ENCODE measurements at regions not wholly inside any gene's neighbourhood (a gene's known extent, or its start where the extent isn't known, plus 50 kb on each side); places are given as distances from the start of the nearest gene placed in this dataset.
"Not testable (repeated sequence)": the region's sequence is repeated elsewhere in the genome, so short reads cannot be mapped to it uniquely, and the experiment has no call there.

- no peak for DNase-seq
Observed at GRCh38 chr1:214143006-214143992, 137.7 kb upstream of the SMYD2 start.

DNA sequence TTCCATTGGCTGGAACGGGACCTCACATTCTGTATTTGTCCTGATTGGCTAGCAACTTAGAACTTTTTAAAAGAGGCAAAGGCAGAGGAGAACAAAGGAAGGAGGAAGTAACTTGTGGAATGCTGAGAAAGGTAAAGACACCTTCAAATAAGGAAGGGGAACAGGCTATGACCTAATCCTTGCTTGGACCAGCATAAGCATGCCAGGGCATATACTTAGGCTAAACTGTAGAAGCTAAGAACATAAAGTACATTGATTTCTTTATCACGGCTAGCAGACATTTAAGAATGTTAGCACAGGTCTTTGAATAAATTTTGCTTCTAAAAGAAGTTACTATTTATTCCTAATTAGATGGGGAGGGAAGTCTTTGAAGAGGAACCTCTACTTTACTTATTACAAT is 136.4 kb upstream of the SMYD2 start:
- DNase-seq, result not testable (repeated sequence)

DNA sequence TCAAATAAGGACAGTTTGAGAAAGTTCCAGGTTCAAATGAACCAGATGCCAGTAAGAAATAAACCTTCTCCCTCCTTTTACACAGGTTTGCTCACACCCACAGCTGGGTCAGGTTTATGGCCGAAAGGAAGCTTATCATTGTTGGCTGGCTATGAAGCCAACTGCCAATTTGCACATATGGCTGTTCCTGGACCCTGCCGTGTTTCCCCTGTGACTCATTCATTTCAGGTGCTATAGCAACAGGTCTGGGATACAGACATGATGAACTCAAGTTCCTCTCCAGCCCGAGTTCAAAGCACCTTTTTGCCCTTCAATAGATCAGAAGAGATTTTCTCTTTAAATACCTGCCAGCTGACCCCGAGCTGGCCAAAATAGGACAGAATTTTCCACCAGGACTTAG is 134.4 kb upstream of the SMYD2 start:
- DNase-seq, result peak; percentile 81

DNA sequence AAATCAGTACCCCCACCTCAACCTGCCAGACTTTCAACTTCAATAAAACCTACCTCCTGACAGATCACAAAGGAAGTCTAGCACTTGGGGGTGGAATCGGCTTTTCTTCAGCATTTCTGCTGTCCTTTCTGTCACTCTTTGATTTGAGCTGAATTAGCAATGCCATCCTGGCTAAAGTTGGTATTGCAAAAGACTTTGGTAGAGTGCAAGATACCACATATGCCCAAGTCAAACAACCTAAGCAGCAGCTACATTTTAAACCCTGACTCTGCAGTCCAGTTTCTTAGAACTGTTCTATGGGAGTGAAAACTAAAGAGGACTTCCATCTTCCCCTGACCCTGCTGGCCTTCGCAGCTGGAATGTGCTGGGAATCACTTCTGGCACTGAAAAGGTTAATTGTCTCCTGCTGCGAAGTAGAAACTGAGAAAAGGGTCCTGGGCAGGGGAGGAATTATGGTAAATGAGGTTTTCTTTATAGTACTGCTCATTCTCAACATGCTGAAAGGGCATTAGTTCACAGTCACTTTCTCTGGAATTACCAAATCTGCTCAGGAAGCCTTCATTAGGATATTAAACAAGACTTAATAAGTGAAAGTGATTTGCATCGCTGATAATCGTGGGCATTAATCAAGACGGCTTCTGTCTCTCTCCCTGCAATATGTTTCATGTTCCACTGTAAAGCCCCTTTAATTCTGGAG is 126.2 kb upstream of the SMYD2 start:
- no peak for DNase-seq

DNA sequence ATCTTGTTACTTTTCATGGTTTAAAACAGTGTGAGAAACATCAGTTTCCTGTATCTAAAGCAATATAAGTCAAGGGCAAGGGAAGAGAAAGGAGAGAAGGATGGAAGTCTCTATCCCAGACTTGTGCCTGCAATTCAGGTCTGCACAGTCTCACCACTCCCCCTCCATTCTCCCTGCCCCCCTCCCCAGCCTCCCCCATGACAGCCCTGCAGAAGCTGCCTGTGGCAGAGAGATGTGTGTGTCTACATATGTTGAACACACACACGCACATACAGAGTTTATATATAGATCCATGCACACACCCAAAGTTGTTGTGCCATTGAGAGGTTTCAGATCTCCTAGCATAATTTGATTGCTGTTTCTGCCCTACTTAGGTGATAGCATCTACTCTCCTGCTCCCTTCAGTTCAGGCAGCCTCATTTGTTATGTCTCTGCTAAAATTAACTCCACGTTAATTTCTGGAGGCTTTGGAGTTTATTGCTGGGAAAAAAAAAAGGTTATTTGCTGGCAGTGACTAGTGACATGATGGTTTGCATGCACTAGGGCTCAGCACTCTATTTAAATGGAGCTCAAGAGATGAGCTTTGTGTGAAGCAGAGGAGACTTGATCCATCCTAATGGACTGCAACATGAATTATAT is 124.9 kb upstream of the SMYD2 start:
- DNase-seq, result no peak

DNA sequence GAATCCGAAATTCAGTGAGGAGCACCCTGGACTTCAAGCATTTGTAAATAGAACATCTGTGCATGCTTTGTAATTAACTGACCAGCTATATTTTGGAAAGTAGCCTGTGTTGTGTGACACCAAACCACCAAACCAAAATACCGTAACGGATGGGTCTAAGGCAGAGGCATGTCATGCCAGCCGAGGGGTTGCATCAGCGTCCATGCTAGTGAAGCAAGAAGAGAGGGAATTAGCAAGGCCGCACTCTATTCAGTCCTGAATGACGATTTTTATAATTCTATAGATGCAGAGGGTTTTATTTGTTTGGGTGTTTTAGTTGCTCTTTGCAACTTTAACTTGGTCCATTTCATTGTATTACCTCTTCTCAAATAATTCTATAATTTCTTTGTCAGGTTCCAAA is 116.8 kb upstream of the SMYD2 start:
- no peak for DNase-seq

- no peak for DNase-seq
Observed at GRCh38 chr1:214165850-214166374, 115.0 kb upstream of the SMYD2 start.

- no peak for DNase-seq
Observed at GRCh38 chr1:214174508-214175199, 106.3 kb upstream of the SMYD2 start.

- no peak for DNase-seq
Observed at GRCh38 chr1:214178102-214178501, 102.9 kb upstream of the SMYD2 start.

DNA sequence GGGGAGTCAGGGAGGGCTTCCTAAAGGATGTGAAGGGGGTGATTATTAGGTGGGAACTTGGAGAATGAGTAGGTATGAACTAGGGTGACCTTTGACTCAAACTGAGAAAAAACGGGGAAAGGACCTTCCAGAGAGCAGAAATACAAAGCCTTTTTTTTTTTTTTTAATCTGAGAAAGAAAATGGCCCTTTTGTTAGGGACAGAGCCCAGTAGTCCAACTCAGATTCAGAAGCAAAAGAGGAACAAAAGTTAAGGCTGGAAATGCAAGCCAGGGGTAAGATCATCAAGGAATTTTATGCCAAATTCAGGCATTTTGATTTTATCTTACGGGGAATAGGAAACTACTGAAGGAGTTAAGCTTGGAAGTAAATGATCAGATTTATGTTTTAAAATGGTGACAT is 96.0 kb upstream of the SMYD2 start:
- DNase-seq, result no peak

DNA sequence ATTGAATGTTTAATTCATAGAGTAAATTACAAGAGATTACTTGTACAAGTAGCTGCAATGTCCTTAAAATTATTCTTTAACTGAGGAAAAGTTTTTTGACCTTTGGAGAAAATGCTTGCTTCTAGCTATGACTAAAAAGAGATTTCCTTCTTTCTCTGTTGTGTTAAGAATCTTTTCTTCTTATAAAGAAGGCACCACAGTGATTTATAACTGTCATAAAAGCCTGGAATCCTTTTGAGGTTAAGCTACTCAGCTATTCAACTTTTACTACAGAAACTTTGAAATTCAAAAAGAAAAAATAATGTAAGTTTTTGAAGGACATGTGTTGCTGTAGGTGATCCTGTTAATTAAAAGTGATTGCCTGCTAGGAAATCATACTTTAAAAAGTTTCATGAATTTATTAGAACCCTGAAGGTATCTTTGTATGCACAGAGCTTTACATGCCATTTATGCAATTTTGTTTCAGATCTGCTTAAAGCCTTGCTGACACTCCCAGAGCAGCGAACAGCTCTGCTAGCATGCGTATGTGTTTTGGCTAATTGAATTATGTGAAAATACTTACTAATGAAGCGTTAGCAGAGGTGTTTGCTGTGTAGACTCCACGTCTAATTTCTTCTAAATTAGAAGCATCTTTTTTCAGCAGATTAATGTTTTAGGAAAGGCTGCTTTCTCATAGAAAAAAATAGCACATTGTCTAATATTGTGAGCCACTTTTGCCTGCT is 94.7 kb upstream of the SMYD2 start:
- no peak for DNase-seq

DNA sequence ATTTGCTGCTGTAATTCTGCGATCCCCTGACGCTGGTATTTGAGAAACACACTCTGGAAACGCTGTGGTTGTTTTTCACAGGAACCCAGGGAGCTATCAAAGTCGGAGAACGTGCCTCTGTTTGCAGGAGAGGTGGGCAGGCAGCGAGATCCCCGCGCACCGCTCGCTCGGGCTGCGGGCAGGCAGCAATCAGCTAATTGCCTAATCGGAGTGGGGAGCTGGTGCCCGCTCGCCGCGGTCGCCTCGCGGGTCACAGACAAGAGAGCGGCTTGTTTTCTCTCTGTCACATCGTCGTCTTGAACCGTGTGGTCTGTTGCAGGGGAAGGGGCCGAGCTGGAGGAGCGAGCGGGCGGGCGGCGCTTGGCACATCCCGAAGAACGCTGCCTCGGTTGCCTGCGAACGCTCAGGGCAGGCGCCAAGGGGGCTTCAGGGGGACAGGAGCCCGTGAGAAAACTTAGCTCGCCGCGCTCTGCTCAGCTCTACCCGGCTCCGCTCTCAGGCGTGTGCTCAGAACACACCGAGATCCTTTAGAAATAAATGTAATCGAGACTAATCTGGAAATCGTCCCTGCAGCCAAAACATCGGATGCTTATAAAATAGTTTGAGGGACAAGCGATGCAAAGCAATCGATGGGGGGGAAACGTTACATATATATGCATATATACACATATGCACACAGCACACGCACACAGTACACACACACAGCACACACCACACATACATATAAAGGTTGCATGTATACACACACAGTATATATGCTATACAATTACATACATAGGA is 93.6 kb upstream of the SMYD2 start:
- DNase-seq, result no peak

DNA sequence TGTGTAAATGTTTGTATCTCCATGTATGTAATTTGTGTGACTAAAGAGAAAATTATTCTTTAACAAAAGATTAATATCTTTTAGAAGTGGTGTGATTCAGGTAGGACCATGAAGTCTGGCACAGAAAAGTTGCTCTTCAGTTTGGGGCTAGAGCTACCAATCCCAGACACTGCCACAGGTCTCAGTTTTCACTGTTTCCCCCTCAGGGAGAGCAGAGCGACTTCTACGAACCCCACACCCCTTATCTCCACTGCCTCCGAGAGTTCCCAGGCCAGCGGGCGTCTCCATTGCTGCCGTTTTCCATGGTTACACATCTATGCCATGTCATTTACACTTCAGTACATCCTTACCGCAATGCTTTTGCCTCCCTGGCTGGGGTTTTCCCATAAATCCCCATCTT is 93.0 kb upstream of the SMYD2 start:
- no peak for DNase-seq

DNA sequence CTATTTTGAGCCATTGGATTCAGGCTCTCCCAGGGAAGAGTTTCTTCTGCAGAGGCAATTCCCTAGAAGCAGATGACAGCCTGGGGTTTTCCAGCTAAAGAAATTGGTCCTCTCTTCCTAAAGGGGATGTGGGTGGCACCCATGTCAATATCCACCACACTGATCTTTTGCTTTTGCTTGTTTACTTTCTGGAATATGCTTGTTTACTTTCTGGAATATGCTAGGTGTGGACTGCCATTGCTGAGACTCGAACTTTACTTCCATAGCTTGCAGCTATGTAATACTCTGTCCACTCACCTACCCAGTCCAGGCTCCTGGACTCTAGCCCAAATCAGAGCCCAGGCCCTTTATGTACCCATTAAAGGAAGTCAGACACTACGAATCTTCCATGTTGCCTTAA is 92.1 kb upstream of the SMYD2 start:
- no peak for DNase-seq

- DNase-seq, result no peak
Observed at GRCh38 chr1:214192825-214193643, 87.9 kb upstream of the SMYD2 start.

DNA sequence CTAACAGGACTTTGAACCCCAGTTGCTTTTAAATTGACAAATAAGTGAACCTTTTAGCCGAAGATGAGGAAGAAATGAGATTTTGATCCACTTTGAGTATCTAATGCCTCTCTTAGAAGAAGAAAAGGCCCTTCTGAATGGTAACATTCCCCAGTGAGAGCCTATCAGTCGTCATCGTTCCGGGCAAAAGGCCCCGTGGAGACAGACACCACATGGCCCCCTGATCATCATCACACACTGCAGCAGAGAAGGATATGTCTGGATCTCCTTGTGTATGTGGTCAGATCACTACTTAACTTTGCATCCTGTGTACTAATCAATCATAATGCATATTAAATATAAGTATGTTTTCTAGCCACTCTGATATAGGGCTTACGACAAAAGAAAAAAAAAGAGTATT is 87.3 kb upstream of the SMYD2 start:
- no peak for DNase-seq

- DNase-seq, result no peak
Observed at GRCh38 chr1:214198571-214198970, 82.4 kb upstream of the SMYD2 start.

DNA sequence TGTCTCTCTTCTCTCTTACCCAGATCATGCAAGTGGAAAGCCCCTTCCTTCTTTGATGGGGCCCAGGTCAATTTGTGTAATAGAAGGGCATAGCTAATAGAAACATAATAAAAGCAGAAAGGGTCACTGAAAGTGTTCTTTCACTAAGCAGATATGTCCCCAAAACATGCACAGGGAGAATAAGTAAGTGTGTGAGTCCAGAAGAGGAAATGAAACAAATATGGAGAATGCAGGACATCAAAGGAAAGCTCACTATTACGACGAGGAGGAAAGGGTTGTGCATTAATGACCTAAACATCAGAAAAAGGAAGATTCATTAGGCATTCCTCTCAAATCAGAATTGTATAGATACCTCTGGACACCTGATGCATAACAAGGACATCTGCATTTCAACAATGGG is 81.4 kb upstream of the SMYD2 start:
- DNase-seq, result no peak

GRCh38 chr1:214202992-214203391 is 78.0 kb upstream of the SMYD2 start:
- DNase-seq, result no peak

DNA sequence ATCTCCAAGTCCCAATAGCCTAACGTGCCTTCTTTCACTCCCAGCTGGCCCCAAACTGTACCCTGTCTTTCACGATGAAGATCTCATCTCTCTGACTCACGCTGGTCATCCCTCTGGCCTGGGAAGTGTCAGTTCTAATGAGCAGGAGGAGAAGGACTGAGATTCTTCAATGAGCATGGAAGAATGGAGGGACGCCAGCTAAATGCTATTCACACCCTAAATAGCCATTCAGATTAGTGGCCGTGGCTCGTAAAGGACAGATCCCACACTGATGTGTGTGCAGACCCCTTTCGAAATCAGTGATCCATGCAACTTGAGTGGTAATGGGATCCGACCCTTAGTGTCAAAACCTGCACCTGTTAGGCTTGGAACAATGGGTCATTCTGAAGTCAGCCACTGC is 75.9 kb upstream of the SMYD2 start:
- DNase-seq, result no peak
